ENCODE measurements at regions not wholly inside any gene's neighbourhood (a gene's known extent, or its start where the extent isn't known, plus 50 kb on each side); places are given as distances from the start of the nearest gene placed in this dataset.

- TF ChIP-seq CTCF (conservative IDR thresholded peaks at IDR 0.05) (no peak), EZH2 (IDR thresholded peaks at IDR 0.05; ENCODE audit: low read depth) (no peak)
Observed at GRCh38 chr1:118661769-118662320, 326.3 kb downstream of the TBX15 start.
